ENCODE measurements at regions not wholly inside any gene's neighbourhood (a gene's known extent, or its start where the extent isn't known, plus 50 kb on each side); places are given as distances from the start of the nearest gene placed in this dataset.

DNA sequence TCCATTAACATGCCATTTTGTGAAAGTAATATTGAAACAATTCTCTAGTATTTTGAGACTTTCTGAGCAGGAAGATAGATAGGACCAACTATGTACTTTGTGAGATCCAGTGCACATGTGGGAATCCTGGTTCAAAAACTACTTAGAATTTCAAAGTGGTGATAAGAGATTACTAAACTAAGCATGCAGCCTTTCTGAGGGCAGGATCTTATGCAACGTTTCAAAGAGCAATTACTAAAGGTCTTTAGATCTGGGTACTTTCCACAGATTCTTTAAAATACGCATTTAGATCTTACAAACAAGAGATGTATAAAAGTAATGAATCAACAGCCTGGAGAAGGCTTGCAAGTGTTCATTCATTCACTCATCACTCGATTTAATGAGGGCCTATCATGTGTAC lies 124.4 kb upstream of the TRIB2 start:
- TF ChIP-seq, protein P1, sequence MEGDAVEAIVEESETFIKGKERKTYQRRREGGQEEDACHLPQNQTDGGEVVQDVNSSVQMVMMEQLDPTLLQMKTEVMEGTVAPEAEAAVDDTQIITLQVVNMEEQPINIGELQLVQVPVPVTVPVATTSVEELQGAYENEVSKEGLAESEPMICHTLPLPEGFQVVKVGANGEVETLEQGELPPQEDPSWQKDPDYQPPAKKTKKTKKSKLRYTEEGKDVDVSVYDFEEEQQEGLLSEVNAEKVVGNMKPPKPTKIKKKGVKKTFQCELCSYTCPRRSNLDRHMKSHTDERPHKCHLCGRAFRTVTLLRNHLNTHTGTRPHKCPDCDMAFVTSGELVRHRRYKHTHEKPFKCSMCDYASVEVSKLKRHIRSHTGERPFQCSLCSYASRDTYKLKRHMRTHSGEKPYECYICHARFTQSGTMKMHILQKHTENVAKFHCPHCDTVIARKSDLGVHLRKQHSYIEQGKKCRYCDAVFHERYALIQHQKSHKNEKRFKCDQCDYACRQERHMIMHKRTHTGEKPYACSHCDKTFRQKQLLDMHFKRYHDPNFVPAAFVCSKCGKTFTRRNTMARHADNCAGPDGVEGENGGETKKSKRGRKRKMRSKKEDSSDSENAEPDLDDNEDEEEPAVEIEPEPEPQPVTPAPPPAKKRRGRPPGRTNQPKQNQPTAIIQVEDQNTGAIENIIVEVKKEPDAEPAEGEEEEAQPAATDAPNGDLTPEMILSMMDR (IDR thresholded peaks at IDR 0.05; ENCODE audit: low read depth, low read length), result no peak
- no peak for TF ChIP-seq EZH2phosphoT487 (IDR thresholded peaks at IDR 0.05; ENCODE audit: low read depth)
